Stimulated activated naive CD8-positive, alpha-beta T cell treated with anti-CD3 and anti-CD28 coated beads, Interleukin-15, Interleukin-2, amounts not matched to agents 100 ng/mL and 50 ng/mL, for 24 hours (primary cell): ENCODE measurements at regions not wholly inside any gene's neighbourhood (a gene's known extent, or its start where the extent isn't known, plus 50 kb on each side); places are given as distances from the start of the nearest gene placed in this dataset.
"Not testable (repeated sequence)": the region's sequence is repeated elsewhere in the genome, so short reads cannot be mapped to it uniquely, and the experiment has no call there.

Experiments used
- H3K27ac Mint-ChIP-seq: one replicate; pipeline ENCODE4 v1.8.0; 2021; ENCODE audit warnings: mild to moderate bottlenecking, mixed read lengths
- H3K27me3 Mint-ChIP-seq: one replicate; pipeline ENCODE4 v1.8.0; 2021; ENCODE audit warnings: mixed read lengths
- H3K36me3 Mint-ChIP-seq: one replicate; pipeline ENCODE4 v1.8.0; 2021; ENCODE audit warnings: low read depth, mixed read lengths
- H3K4me1 Mint-ChIP-seq: one replicate; pipeline ENCODE4 v1.8.0; 2021; ENCODE audit warnings: low read depth, mixed read lengths
- H3K4me3 Mint-ChIP-seq: one replicate; pipeline ENCODE4 v1.8.0; 2021; ENCODE audit warnings: mild to moderate bottlenecking, mixed read lengths
- H3K9me3 Mint-ChIP-seq: one replicate; pipeline ENCODE4 v1.8.0; 2021; ENCODE audit warnings: mixed read lengths

- Mint-ChIP-seq H3K27me3 (peaks cover 32% of the 10 kb centered on the region), H3K27ac (peak overlapping the region; percentile 20), H3K36me3 (no peaks in the 10 kb centered on the region), H3K9me3 (peaks cover 18% of the 10 kb centered on the region), H3K4me1 (peaks cover 5% of the 10 kb centered on the region), H3K4me3 (no peak overlapping the region)
Observed at GRCh38 chr7:127317447-127317961, 64.8 kb upstream of the GRM8 start.

- not testable (repeated sequence) for H3K27ac Mint-ChIP-seq, H3K4me1 Mint-ChIP-seq, H3K4me3 Mint-ChIP-seq, H3K36me3 Mint-ChIP-seq
- Mint-ChIP-seq H3K27me3 (peaks cover 36% of the 10 kb centered on the region), H3K9me3 (peaks cover 24% of the 10 kb centered on the region)
Observed at GRCh38 chr7:127316819-127317218, 64.1 kb upstream of the GRM8 start.

GRCh38 chr7:127304087-127304486 lies 51.3 kb upstream of the GRM8 start:
- Mint-ChIP-seq H3K4me3 (no peak overlapping the region), H3K27ac (no peak overlapping the region), H3K27me3 (peaks cover 19% of the 10 kb centered on the region), H3K36me3 (no peaks in the 10 kb centered on the region), H3K4me1 (no peaks in the 10 kb centered on the region), H3K9me3 (peaks cover 13% of the 10 kb centered on the region)

GRCh38 chr7:127303102-127303501 lies 50.4 kb upstream of the GRM8 start:
- H3K27me3 Mint-ChIP-seq, result peaks cover 29% of the 10 kb centered on the region
- H3K4me1 Mint-ChIP-seq, result no peaks in the 10 kb centered on the region
- no peak overlapping the region for H3K27ac Mint-ChIP-seq
- peaks cover 13% of the 10 kb centered on the region for H3K9me3 Mint-ChIP-seq
- H3K4me3 Mint-ChIP-seq, result no peak overlapping the region
- H3K36me3 Mint-ChIP-seq, result no peaks in the 10 kb centered on the region
